ENCODE measurements at regions not wholly inside any gene's neighbourhood (a gene's known extent, or its start where the extent isn't known, plus 50 kb on each side); places are given as distances from the start of the nearest gene placed in this dataset.

GRCh38 chr14:39868251-39868650 is 436.0 kb upstream of the FBXO33 start:
- Histone ChIP-seq H3K27ac (no peak overlapping the region), H3K9me3 (no peaks in the 10 kb centered on the region), H3K4me1 (no peaks in the 10 kb centered on the region), H3K4me3 (no peak overlapping the region), H3K27me3 (no peaks in the 10 kb centered on the region), H3K36me3 (no peaks in the 10 kb centered on the region)
- TF ChIP-seq POLR2A (IDR thresholded peaks at IDR 0.05): no peak
- no peak for TF ChIP-seq POLR2AphosphoS5 (IDR thresholded peaks at IDR 0.05; ENCODE audit: insufficient read depth in 1 of 2, low read depth in 1 of 2)
- no peak for TF ChIP-seq CTCF (IDR thresholded peaks at IDR 0.05)
- no peak for DNase-seq (ENCODE audit: extremely low spot score in 2 of 2)
- intact Hi-C loops (cut with DNase I): no loop called here

GRCh38 chr14:39863441-39863840 is 431.2 kb upstream of the FBXO33 start:
- intact Hi-C loops (cut with DNase I): no loop called here
- H3K4me1 ChIP-seq: no peaks in the 10 kb centered on the region
- no peak for DNase-seq (ENCODE audit: extremely low spot score in 2 of 2)
- H3K9me3 ChIP-seq: no peaks in the 10 kb centered on the region
- no peak overlapping the region for H3K4me3 ChIP-seq
- no peaks in the 10 kb centered on the region for H3K27me3 ChIP-seq
- H3K36me3 ChIP-seq: no peaks in the 10 kb centered on the region
- no peak overlapping the region for H3K27ac ChIP-seq
- TF ChIP-seq POLR2AphosphoS5 (IDR thresholded peaks at IDR 0.05; ENCODE audit: insufficient read depth in 1 of 2, low read depth in 1 of 2) (no peak), POLR2A (IDR thresholded peaks at IDR 0.05) (no peak), CTCF (IDR thresholded peaks at IDR 0.05) (no peak)

GRCh38 chr14:39861696-39862095 is 429.5 kb upstream of the FBXO33 start:
- TF ChIP-seq POLR2AphosphoS5 (IDR thresholded peaks at IDR 0.05; ENCODE audit: insufficient read depth in 1 of 2, low read depth in 1 of 2) (no peak), POLR2A (IDR thresholded peaks at IDR 0.05) (no peak), CTCF (IDR thresholded peaks at IDR 0.05) (no peak)
- intact Hi-C loops (cut with DNase I): no loop called here
- no peaks in the 10 kb centered on the region for H3K27me3 ChIP-seq

GRCh38 chr14:39861229-39861600 is 429.0 kb upstream of the FBXO33 start:
- no peak for TF ChIP-seq POLR2A (IDR thresholded peaks at IDR 0.05)
- no peak for TF ChIP-seq CTCF (IDR thresholded peaks at IDR 0.05)
- TF ChIP-seq POLR2AphosphoS5 (IDR thresholded peaks at IDR 0.05; ENCODE audit: insufficient read depth in 1 of 2, low read depth in 1 of 2): no peak

More at GRCh38 chr14:39861696-39862095, 429.5 kb upstream of the FBXO33 start:
- Histone ChIP-seq H3K4me1 (no peaks in the 10 kb centered on the region), H3K9me3 (no peaks in the 10 kb centered on the region), H3K36me3 (no peaks in the 10 kb centered on the region), H3K27ac (no peak overlapping the region), H3K4me3 (no peak overlapping the region)
- no peak for DNase-seq (ENCODE audit: extremely low spot score in 2 of 2)

GRCh38 chr14:39860596-39861228 is 428.5 kb upstream of the FBXO33 start:
- intact Hi-C loops (cut with DNase I): no loop called here
- Histone ChIP-seq H3K36me3 (no peaks in the 10 kb centered on the region), H3K27me3 (no peaks in the 10 kb centered on the region), H3K4me1 (no peaks in the 10 kb centered on the region), H3K4me3 (no peak overlapping the region), H3K27ac (no peak overlapping the region), H3K9me3 (no peaks in the 10 kb centered on the region)
- DNase-seq (ENCODE audit: extremely low spot score in 2 of 2): no peak
- no peak for TF ChIP-seq POLR2A (IDR thresholded peaks at IDR 0.05)
- no peak for TF ChIP-seq POLR2AphosphoS5 (IDR thresholded peaks at IDR 0.05; ENCODE audit: insufficient read depth in 1 of 2, low read depth in 1 of 2)
- no peak for TF ChIP-seq CTCF (IDR thresholded peaks at IDR 0.05)

More at GRCh38 chr14:39861229-39861600, 429.0 kb upstream of the FBXO33 start:
- Histone ChIP-seq H3K4me3 (no peak overlapping the region), H3K27me3 (no peaks in the 10 kb centered on the region), H3K36me3 (no peaks in the 10 kb centered on the region), H3K4me1 (no peaks in the 10 kb centered on the region), H3K9me3 (no peaks in the 10 kb centered on the region), H3K27ac (no peak overlapping the region)
- no peak for DNase-seq (ENCODE audit: extremely low spot score in 2 of 2)
- intact Hi-C loops (cut with DNase I): no loop called here
